Breast epithelium (tissue), 4 donors: ENCODE measurements at regions not wholly inside any gene's neighbourhood (a gene's known extent, or its start where the extent isn't known, plus 50 kb on each side); places are given as distances from the start of the nearest gene placed in this dataset.

Experiments
- DNase-seq, 2 donors: peaks; one replicate each; pipeline ENCODE4 v3.0.0-alpha.2; 2019; ENCODE audit warnings: low spot score in 2 of 2
- H3K27ac ChIP-seq, 2 donors: fragments of 200-600 bp; sonication (generic) in 1 of 2; one replicate each; pipeline ENCODE4 v1.5.1; 2016 to 2019; ENCODE audit warnings: mild to moderate bottlenecking in 1 of 2
- H3K27me3 ChIP-seq, 2 donors: fragments of 200-600 bp; sonication (generic) in 1 of 2; one replicate each; pipeline versions ENCODE4 v1.5.1 to v1.6.0; 2017 to 2019; ENCODE audit warnings: control low read depth in 1 of 2, mild to moderate bottlenecking in 1 of 2
- H3K36me3 ChIP-seq: fragments of 200-600 bp; one replicate; pipeline ENCODE4 v1.5.1; 2019
- H3K4me1 ChIP-seq, 2 donors: fragments of 200-600 bp; sonication (generic); one replicate each; pipeline ENCODE4 v1.5.1; 2016 to 2019; ENCODE audit warnings: control low read depth in 1 of 2
- H3K4me3 ChIP-seq, 3 donors: fragments of 200-600 bp; sonication (generic); 1 replicate in 2 of 3; 2 replicates in 1 of 3; pipeline ENCODE4 v1.5.1; 2016 to 2019; ENCODE audit warnings: mild to moderate bottlenecking in 3 of 3, moderate library complexity in 2 of 3
- H3K9me3 ChIP-seq, 2 donors: fragments of 200-600 bp; sonication (generic) in 1 of 2; one replicate each; pipeline ENCODE4 v1.5.1; 2016 to 2019; ENCODE audit warnings: control low read depth in 1 of 2
- POLR2A ChIP-seq: fragments of 450-650 bp; IDR thresholded peaks from one replicate; pipeline ENCODE4 v1.6.1; 2016; ENCODE audit warnings: antibody characterized with exemption, mild to moderate bottlenecking, moderate library complexity
- POLR2AphosphoS5 ChIP-seq, 3 donors: sonication (generic); formaldehyde crosslinking; IDR thresholded peaks; one replicate each; pipeline ENCODE4 v1.6.1; 2017; ENCODE audit warnings: antibody characterized with exemption in 3 of 3
- intact Hi-C: fragments of 100-400 bp; cut with DNase I; formaldehyde crosslinking; loops from one replicate; pipeline ENCODE4 v1.15.1; 2023; ENCODE audit warnings: low total_unique reads
- TF ChIP-seq, protein P1 (sequence below), 3 donors: fragments of 450-650 bp; IDR thresholded peaks; one replicate each; pipeline ENCODE4 v1.5.1; 2016 to 2017; ENCODE audit warnings: antibody characterized with exemption in 3 of 3, mild to moderate bottlenecking in 3 of 3, moderate library complexity in 3 of 3

DNA sequence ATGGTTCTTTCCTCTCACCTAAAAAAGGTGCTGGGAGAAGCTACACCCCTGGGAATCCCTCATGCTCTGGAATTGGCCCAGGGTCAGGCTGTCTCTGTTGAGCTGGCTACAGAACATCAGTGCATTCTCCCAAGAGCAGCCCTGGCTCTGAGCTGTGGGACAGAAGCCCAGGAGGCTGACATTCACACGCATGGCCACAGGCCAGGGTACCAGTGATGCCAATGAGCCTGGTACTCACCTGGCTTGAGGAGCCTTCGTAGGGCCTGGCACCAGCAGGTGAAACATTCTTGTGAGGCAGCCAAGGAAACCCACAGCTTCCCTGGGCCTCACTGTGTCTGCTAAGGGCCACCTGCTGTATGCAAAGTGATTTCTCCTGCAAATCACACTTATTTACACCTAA is 121.7 kb upstream of the CCL2 start:
- DNase-seq: peak; percentile 58 to 89
- Histone ChIP-seq H3K4me3 (no peak overlapping the region), H3K9me3 (no peaks in the 10 kb centered on the region), H3K4me1 (no peaks in the 10 kb centered on the region), H3K27ac (no peak overlapping the region), H3K27me3 (peaks cover 0 to 5% of the 10 kb centered on the region in 2 donors), H3K36me3 (no peaks in the 10 kb centered on the region)
- TF ChIP-seq POLR2A (no peak), POLR2AphosphoS5 (IDR thresholded peaks at IDR 0.05) (peak in 1 of 3 donors; percentile 46)
- TF ChIP-seq, protein P1, sequence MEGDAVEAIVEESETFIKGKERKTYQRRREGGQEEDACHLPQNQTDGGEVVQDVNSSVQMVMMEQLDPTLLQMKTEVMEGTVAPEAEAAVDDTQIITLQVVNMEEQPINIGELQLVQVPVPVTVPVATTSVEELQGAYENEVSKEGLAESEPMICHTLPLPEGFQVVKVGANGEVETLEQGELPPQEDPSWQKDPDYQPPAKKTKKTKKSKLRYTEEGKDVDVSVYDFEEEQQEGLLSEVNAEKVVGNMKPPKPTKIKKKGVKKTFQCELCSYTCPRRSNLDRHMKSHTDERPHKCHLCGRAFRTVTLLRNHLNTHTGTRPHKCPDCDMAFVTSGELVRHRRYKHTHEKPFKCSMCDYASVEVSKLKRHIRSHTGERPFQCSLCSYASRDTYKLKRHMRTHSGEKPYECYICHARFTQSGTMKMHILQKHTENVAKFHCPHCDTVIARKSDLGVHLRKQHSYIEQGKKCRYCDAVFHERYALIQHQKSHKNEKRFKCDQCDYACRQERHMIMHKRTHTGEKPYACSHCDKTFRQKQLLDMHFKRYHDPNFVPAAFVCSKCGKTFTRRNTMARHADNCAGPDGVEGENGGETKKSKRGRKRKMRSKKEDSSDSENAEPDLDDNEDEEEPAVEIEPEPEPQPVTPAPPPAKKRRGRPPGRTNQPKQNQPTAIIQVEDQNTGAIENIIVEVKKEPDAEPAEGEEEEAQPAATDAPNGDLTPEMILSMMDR (IDR thresholded peaks at IDR 0.05): no peak
- intact Hi-C loops: no loop called here

DNA sequence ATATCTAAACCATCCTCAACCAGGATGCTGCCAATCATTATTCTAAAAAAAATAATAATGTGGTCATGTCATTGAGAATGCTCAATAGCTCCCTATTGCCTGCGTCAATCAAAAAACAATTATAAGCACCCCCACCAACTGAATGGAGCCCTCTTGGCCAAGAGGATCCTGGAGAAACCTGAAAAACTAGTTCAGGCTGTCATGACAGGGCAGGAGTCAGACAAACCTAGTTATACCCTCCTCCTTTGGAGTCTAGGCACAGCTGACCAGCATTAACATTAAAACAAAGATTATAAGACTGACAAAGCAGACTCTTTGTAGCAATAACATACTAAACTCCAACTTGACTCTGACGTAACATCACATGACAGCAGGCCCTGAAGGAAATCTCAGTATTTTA is 119.2 kb upstream of the CCL2 start:
- no peaks in the 10 kb centered on the region for H3K27me3 ChIP-seq

DNA sequence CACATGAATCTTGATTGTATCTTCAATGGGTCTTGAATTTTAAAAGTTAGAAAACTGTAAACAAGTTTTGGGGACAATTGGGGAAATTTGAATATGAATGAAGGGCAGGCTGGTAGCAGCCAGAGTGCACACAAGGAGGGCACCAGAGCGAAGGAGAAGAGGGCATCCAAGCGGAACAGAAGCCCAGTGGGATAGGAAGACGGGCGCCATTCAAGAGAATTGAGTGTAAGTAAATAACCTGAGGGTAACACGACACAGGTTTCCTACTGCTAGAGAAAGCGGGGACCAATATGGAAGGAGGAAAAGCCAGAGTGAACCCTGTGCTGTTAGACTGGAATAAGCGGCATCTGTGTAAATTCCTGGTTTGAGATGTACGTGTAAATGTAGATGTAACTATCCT is 115.1 kb upstream of the CCL2 start:
- no peaks in the 10 kb centered on the region for H3K9me3 ChIP-seq
- no peaks in the 10 kb centered on the region for H3K4me1 ChIP-seq
- intact Hi-C loops: loop anchor here (10.0 kb wide), 1 partner anchor 325 kb away; no protein-coding TSS in a partner anchor
- no peak overlapping the region for H3K27ac ChIP-seq
- no peak for DNase-seq
- H3K36me3 ChIP-seq: no peaks in the 10 kb centered on the region
- TF ChIP-seq, protein P1 (IDR thresholded peaks at IDR 0.05): no peak
- TF ChIP-seq POLR2AphosphoS5 (IDR thresholded peaks at IDR 0.05) (no peak), POLR2A (no peak)
- H3K4me3 ChIP-seq: no peak overlapping the region
- H3K27me3 ChIP-seq: peaks cover 0 to 4% of the 10 kb centered on the region in 2 donors

More for the DNA sequence above, 119.2 kb upstream of the CCL2 start:
- no peak for DNase-seq
- TF ChIP-seq POLR2A: no peak
- TF ChIP-seq, protein P1 (IDR thresholded peaks at IDR 0.05): no peak
- TF ChIP-seq POLR2AphosphoS5 (IDR thresholded peaks at IDR 0.05): no peak
- no peaks in the 10 kb centered on the region for H3K36me3 ChIP-seq
- no peaks in the 10 kb centered on the region for H3K9me3 ChIP-seq
- no peaks in the 10 kb centered on the region for H3K4me1 ChIP-seq
- H3K27ac ChIP-seq: no peak overlapping the region
- H3K4me3 ChIP-seq: no peak overlapping the region
- intact Hi-C loops: no loop called here

DNA sequence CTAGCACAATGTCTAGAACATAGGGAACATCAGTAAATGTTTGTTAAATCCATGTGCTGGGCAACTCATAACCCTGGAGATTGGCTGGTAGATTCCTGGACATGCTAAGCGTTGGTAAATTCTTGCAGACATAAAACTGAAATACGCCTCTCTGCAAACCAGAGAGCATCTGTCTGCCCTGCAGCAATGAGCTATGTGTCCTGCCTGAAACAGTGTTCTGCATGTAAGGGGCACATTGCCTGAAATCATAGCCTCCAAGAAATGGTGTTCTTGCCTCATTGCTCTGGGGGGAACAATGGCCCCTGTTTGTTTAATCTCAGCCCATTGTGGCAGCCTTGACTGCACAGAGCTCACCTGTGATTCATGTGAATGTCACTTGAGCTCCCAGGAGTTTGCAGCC is 113.5 kb upstream of the CCL2 start:
- Histone ChIP-seq H3K9me3 (no peaks in the 10 kb centered on the region), H3K4me1 (no peaks in the 10 kb centered on the region), H3K27me3 (peaks cover 0 to 4% of the 10 kb centered on the region in 2 donors), H3K27ac (no peak overlapping the region), H3K4me3 (no peak overlapping the region), H3K36me3 (no peaks in the 10 kb centered on the region)
- intact Hi-C loops: loop anchor here (10.0 kb wide), 1 partner anchor 323 kb away; no protein-coding TSS in a partner anchor
- no peak for DNase-seq
- TF ChIP-seq POLR2AphosphoS5 (IDR thresholded peaks at IDR 0.05): no peak
- TF ChIP-seq, protein P1 (IDR thresholded peaks at IDR 0.05): no peak
- TF ChIP-seq POLR2A: no peak

DNA sequence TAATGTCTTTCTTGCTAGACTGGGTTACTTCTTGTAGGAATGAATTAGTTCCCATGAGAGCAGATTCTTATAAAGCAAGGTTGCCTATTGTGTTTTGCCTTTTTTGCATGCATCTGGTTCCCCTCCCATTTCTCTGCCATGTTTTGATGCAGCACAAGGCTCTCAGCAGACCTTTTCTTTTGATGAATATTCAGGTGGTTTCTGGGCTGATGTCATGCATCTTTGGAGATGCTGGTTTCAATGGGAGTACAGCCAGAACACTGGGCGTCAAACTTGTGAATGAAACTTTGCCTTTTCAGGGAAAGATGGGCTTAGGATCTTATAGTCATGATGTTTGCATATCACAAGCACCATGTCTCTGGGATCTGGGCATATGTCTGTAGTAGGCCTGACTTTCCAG is 111.7 kb upstream of the CCL2 start:
- no peaks in the 10 kb centered on the region for H3K4me1 ChIP-seq
- H3K4me3 ChIP-seq: no peak overlapping the region
- intact Hi-C loops: loop anchor here (10.0 kb wide), 1 partner anchor 321 kb away; no protein-coding TSS in a partner anchor
- peaks cover 0 to 4% of the 10 kb centered on the region in 2 donors for H3K27me3 ChIP-seq
- no peaks in the 10 kb centered on the region for H3K9me3 ChIP-seq
- TF ChIP-seq, protein P1 (IDR thresholded peaks at IDR 0.05): no peak
- TF ChIP-seq POLR2A (no peak), POLR2AphosphoS5 (IDR thresholded peaks at IDR 0.05) (no peak)
- H3K36me3 ChIP-seq: no peaks in the 10 kb centered on the region
- H3K27ac ChIP-seq: no peak overlapping the region
- DNase-seq: no peak
